K562 (cell line): ENCODE measurements at regions not wholly inside any gene's neighbourhood (a gene's known extent, or its start where the extent isn't known, plus 50 kb on each side); places are given as distances from the start of the nearest gene placed in this dataset.

ENCODE experiments used
- ATAC-seq: fragments of 200-7000 bp; cut with Tn5 transposase; 3 replicates; pipeline ENCODE4 v1.9.1; 2020; ENCODE audit warnings: moderate library complexity
- BruUV-seq: library from RNA; stranded (reverse); fragments of 400-500 nt; replicated peaks from 2 replicates; lab custom pipeline; 2021; lab: Mats Ljungman, UMichigan
- CTCF ChIA-PET: fragments of 300-600 bp; formaldehyde crosslinking; extraction: SDS; loops from one replicate; lab custom pipeline; 2021; ENCODE audit warnings: low intra/inter-chr PET ratio; lab: Yijun Ruan, JAX
- POLR2A ChIA-PET: fragments of 300-600, 350-650 bp; sonication (Branson Sonifier 250); formaldehyde crosslinking; extraction: SDS; loops from one replicate; lab custom pipeline; 2021; ENCODE audit warnings: antibody characterized with exemption, inconsistent platforms; lab: Yijun Ruan, JAX
- DNase-seq, 4 experiments: peaks; one replicate each; pipeline versions ENCODE4 v3.0.0 to v3.0.0-alpha.2; 2011 to 2018; ENCODE audit warnings: low spot score in 3 of 4, mixed read lengths in 3 of 4; ENCODE audit errors: extremely low read depth in 1 of 4
- FAIRE-seq: peaks from 2 replicates; lab custom pipeline; 2011; peaks lifted over from hg19 to GRCh38; lab: Jason Lieb, UNC
- H2AFZ ChIP-seq: 2 replicates; pipeline ENCODE4 v1.6.0; 2011; ENCODE audit warnings: low read depth, low read length, control low read depth, inconsistent platforms
- H3K27ac ChIP-seq: fragments of 200-600 bp; 3 replicates; pipeline ENCODE4 v1.8.0; 2011; ENCODE audit warnings: low read depth, mild to moderate bottlenecking, control low read depth, inconsistent platforms, low read length, moderate library complexity, mixed read lengths; ENCODE audit errors: extremely low read depth
- H3K27me3 ChIP-seq, 2 experiments: fragments of 300-600 bp in 1 of 2; 2 replicates in 1 of 2; 3 replicates in 1 of 2; pipeline versions ENCODE4 v1.6.0 to v1.8.0; 2011; ENCODE audit warnings: inconsistent platforms in 2 of 2, low read length in 2 of 2, mild to moderate bottlenecking in 1 of 2, mixed read lengths in 1 of 2, moderate library complexity in 1 of 2; ENCODE audit not compliant: control insufficient read depth in 2 of 2, insufficient read depth in 2 of 2
- H3K36me3 ChIP-seq: fragments of 300-600 bp; 3 replicates; pipeline ENCODE4 v1.8.0; 2011; ENCODE audit warnings: mild to moderate bottlenecking, low read length, inconsistent platforms; ENCODE audit not compliant: control insufficient read depth, insufficient read depth
- H3K4me1 ChIP-seq, 2 experiments: fragments of 200-600 bp in 1 of 2; replicated peaks in 1 of 2; 2 replicates in 1 of 2; 3 replicates in 1 of 2; pipeline versions ENCODE4 v1.5.1 to v1.8.0; 2011; ENCODE audit warnings: inconsistent platforms in 2 of 2, low read length in 2 of 2, mild to moderate bottlenecking in 1 of 2, mixed read lengths in 1 of 2, moderate library complexity in 1 of 2; ENCODE audit not compliant: control insufficient read depth in 2 of 2, insufficient read depth in 2 of 2
- H3K4me2 ChIP-seq: 2 replicates; pipeline ENCODE4 v1.6.1; 2011; ENCODE audit warnings: low read length, control low read depth, inconsistent platforms, mixed read lengths; ENCODE audit not compliant: insufficient read depth
- H3K4me3 ChIP-seq: fragments of 200-600 bp; sonication (generic), shearing (Covaris generic); 2 replicates; pipeline ENCODE4 v1.5.1; 2016; ENCODE audit warnings: control low read depth, inconsistent platforms
- H3K79me2 ChIP-seq: fragments of 200-600 bp; 3 replicates; pipeline ENCODE4 v1.8.0; 2011; ENCODE audit warnings: low read length, inconsistent platforms; ENCODE audit not compliant: control insufficient read depth, insufficient read depth
- H3K9ac ChIP-seq, 2 experiments: 2 replicates each; pipeline versions ENCODE4 v1.6.0 to v1.6.1; 2011; ENCODE audit warnings: low read depth in 2 of 2, low read length in 2 of 2, control low read depth in 1 of 2, inconsistent platforms in 1 of 2, mild to moderate bottlenecking in 1 of 2, mixed read lengths in 1 of 2; ENCODE audit not compliant: insufficient read depth in 1 of 2
- H3K9me1 ChIP-seq: one replicate; pipeline ENCODE4 v1.6.0; 2011; ENCODE audit warnings: inconsistent platforms, mild to moderate bottlenecking, low read length, moderate library complexity; ENCODE audit not compliant: control insufficient read depth, insufficient read depth
- H3K9me3 ChIP-seq: replicated peaks from 2 replicates; pipeline ENCODE4 v1.5.1; 2011; ENCODE audit warnings: low read depth, low read length, inconsistent platforms; ENCODE audit not compliant: control insufficient read depth, insufficient read depth
- H4K20me1 ChIP-seq: replicated peaks from 2 replicates; pipeline ENCODE4 v1.6.1; 2011; ENCODE audit warnings: low read length, inconsistent platforms, mixed read lengths; ENCODE audit not compliant: control insufficient read depth, insufficient read depth
- CBX3 ChIP-seq, 2 experiments: IDR thresholded peaks; 1 replicate in 1 of 2; 2 replicates in 1 of 2; pipeline ENCODE4 v1.6.1; 2012; ENCODE audit warnings: inconsistent platforms in 2 of 2, low read length in 2 of 2, borderline replicate concordance in 1 of 2, control low read depth in 1 of 2
- CBX8 ChIP-seq: fragments of 200-600 bp; sonication (generic); IDR thresholded peaks from 2 replicates; pipeline ENCODE4 v1.6.1; 2012; ENCODE audit warnings: borderline replicate concordance, mixed run types, low read depth, mild to moderate bottlenecking, moderate library complexity, mixed read lengths, low read length, control low read depth, inconsistent platforms; ENCODE audit not compliant: poor library complexity, severe bottlenecking; ENCODE audit errors: extremely low read depth
- DNMT1 ChIP-seq: fragments of 450-650 bp; IDR thresholded peaks from 2 replicates; pipeline ENCODE4 v1.6.1; 2016; ENCODE audit warnings: antibody characterized with exemption, mild to moderate bottlenecking
- E2F5 ChIP-seq: sonication (generic); formaldehyde crosslinking; IDR thresholded peaks from 2 replicates; pipeline ENCODE4 v1.8.0; 2022; ENCODE audit warnings: mild to moderate bottlenecking, missing genetic modification reagents
- HNRNPH1 ChIP-seq: fragments of 200-400 bp; formaldehyde crosslinking; optimal IDR thresholded peaks from 2 replicates; pipeline ENCODE3; 2017; ENCODE audit warnings: low read depth, mild to moderate bottlenecking, low read length, moderate library complexity
- KDM1A ChIP-seq, 2 experiments: fragments of 450-650 bp; IDR thresholded peaks; 2 replicates each; pipeline ENCODE4 v1.6.1; 2016; ENCODE audit warnings: mild to moderate bottlenecking in 2 of 2
- LCOR ChIP-seq: sonication (generic); formaldehyde crosslinking; IDR thresholded peaks from 2 replicates; pipeline ENCODE4 v1.8.0; 2022; ENCODE audit warnings: mild to moderate bottlenecking, missing genetic modification reagents
- SMARCB1 ChIP-seq: IDR thresholded peaks from 2 replicates; pipeline ENCODE4 v1.6.1; 2011; ENCODE audit warnings: improper control_type of control experiment, low read depth; ENCODE audit not compliant: insufficient read length
- SRSF3 ChIP-seq: fragments of 200-400 bp; formaldehyde crosslinking; IDR thresholded peaks from 2 replicates; pipeline ENCODE4 v1.6.1; 2016; ENCODE audit warnings: mild to moderate bottlenecking, low read length, moderate library complexity; ENCODE audit not compliant: insufficient read depth
- TBP ChIP-seq: optimal IDR thresholded peaks from 2 replicates; pipeline ENCODE3; 2011; ENCODE audit warnings: low read depth, low read length, improper control_type of control experiment
- XRCC5 ChIP-seq: fragments of 200-400 bp; formaldehyde crosslinking; IDR thresholded peaks from 2 replicates; pipeline ENCODE4 v1.6.1; 2017; ENCODE audit warnings: low read depth, mild to moderate bottlenecking, low read length
- ZNF354B ChIP-seq: fragments of 250-450 bp; sonication (Bioruptor Pico); IDR thresholded peaks from 2 replicates; pipeline ENCODE4 v1.4.0; 2020
- ZNF407 ChIP-seq: fragments of 450-650 bp; IDR thresholded peaks from 2 replicates; pipeline ENCODE4 v1.6.1; 2016; ENCODE audit warnings: low read depth
- ZNF41 ChIP-seq: fragments of 250-450 bp; sonication (Bioruptor Pico); conservative IDR thresholded peaks from 2 replicates; pipeline ENCODE4 v1.4.0; 2020; ENCODE audit warnings: mild to moderate bottlenecking
- ZNF589 ChIP-seq: fragments of 200-800 bp; sonication (Bioruptor generic); IDR thresholded peaks from 2 replicates; pipeline ENCODE4 v1.6.1; 2016; ENCODE audit warnings: low read depth, missing genetic modification characterization, missing compliant biosample characterization
- ZNF830 ChIP-seq: fragments of 250-450 bp; sonication (Bioruptor Pico); IDR thresholded peaks from 2 replicates; pipeline ENCODE4 v1.5.0; 2021; ENCODE audit warnings: mild to moderate bottlenecking
- WGBS: fragments of 100-300 bp; shearing (Covaris generic); methylation state at CpG from one replicate; pipeline ENCODE4 v1.1.6; 2016; ENCODE audit warnings: low coverage, mixed read lengths; ENCODE audit not compliant: insufficient coverage; ENCODE audit errors: missing lambda C conversion rate; 5-methylcytosine and 5-hydroxymethylcytosine counted together
- in situ Hi-C: fragments of 300-500 bp; cut with MboI; formaldehyde crosslinking; loops from 4 replicates; pipeline ENCODE4 v1.15.0; 2018; ENCODE audit warnings: inconsistent platforms, mixed read lengths
- intact Hi-C: fragments of 100-400 bp; cut with micrococcal nuclease; formaldehyde crosslinking; loops from 2 replicates; pipeline ENCODE4 v1.14.2; 2022

- H4K20me1 ChIP-seq = no peaks in the 10 kb centered on the region
- H3K79me2 ChIP-seq = no peaks in the 10 kb centered on the region
- CTCF ChIA-PET = no interaction called here
- H3K4me3 ChIP-seq = no peak overlapping the region
- H3K27ac ChIP-seq = no peak overlapping the region
- H3K36me3 ChIP-seq = no peaks in the 10 kb centered on the region
- no peaks in the 10 kb centered on the region for H3K9me3 ChIP-seq
- peaks cover 65 to 67% of the 10 kb centered on the region in 2 experiments for H3K27me3 ChIP-seq
- in situ Hi-C loops = no loop called here
- ATAC-seq (no peak), FAIRE-seq (no peak), DNase-seq (no peak)
- intact Hi-C loops = no loop called here
- WGBS = 0% methylated on average over 8 of the region's 8 CpGs
- peaks cover 0 to 6% of the 10 kb centered on the region in 2 experiments; a peak in 1 of 5 replicates for H3K4me1 ChIP-seq
- POLR2A ChIA-PET = interaction anchor here (0.6 kb wide), 1 partner anchor 18 kb away, joined by 3 read pairs; no protein-coding TSS in a partner anchor
- BruUV-seq = no TSS peak
- H2AFZ ChIP-seq = no peak overlapping the region
- H3K9ac ChIP-seq = no peak overlapping the region
- no peak overlapping the region for H3K4me2 ChIP-seq
- no peaks in the 10 kb centered on the region for H3K9me1 ChIP-seq
- TF ChIP-seq ZNF354B (CRISPR knock-in tag) = no peak
- TF ChIP-seq TBP = no peak
- no peak for TF ChIP-seq E2F5
- no peak for TF ChIP-seq DNMT1
- TF ChIP-seq SMARCB1 = no peak
- TF ChIP-seq XRCC5 = no peak
- TF ChIP-seq ZNF407 = no peak
- TF ChIP-seq ZNF41 (CRISPR knock-in tag) = no peak
- no peak for TF ChIP-seq HNRNPH1
- TF ChIP-seq CBX8 = no peak
- TF ChIP-seq LCOR (CRISPR knock-in tag) = no peak
- TF ChIP-seq KDM1A (IDR thresholded peaks at IDR 0.05) = no peak
- TF ChIP-seq SRSF3 = no peak
- TF ChIP-seq ZNF589 (CRISPR knock-in tag) = no peak
- TF ChIP-seq CBX3 (IDR thresholded peaks at IDR 0.05; ENCODE audit: borderline replicate concordance in 1 of 2, low read length in 2 of 2) = no peak
- no peak for TF ChIP-seq ZNF830
Measured at GRCh38 chr1:229941160-229941559, 125.9 kb upstream of the GALNT2 start.
